Osteocyte (in vitro differentiated cells): ENCODE measurements at regions not wholly inside any gene's neighbourhood (a gene's known extent, or its start where the extent isn't known, plus 50 kb on each side); places are given as distances from the start of the nearest gene placed in this dataset.

Experiments
- DNase-seq: peaks from one replicate; pipeline ENCODE4 v3.0.0; 2021; ENCODE audit warnings: mixed read lengths; ENCODE audit not compliant: unreplicated experiment; ENCODE audit errors: extremely low spot score
- H3K27ac Mint-ChIP-seq: one replicate; pipeline ENCODE4 v1.8.0; 2021; ENCODE audit warnings: mild to moderate bottlenecking, mixed read lengths; ENCODE audit not compliant: unreplicated experiment
- H3K27me3 Mint-ChIP-seq: one replicate; pipeline ENCODE4 v1.8.0; 2021; ENCODE audit warnings: mixed read lengths; ENCODE audit not compliant: unreplicated experiment
- H3K36me3 Mint-ChIP-seq: one replicate; pipeline ENCODE4 v1.8.0; 2021; ENCODE audit warnings: mixed read lengths; ENCODE audit not compliant: unreplicated experiment
- H3K4me1 Mint-ChIP-seq: one replicate; pipeline ENCODE4 v1.8.0; 2021; ENCODE audit warnings: mixed read lengths; ENCODE audit not compliant: unreplicated experiment
- H3K4me3 Mint-ChIP-seq: one replicate; pipeline ENCODE4 v1.8.0; 2021; ENCODE audit warnings: mild to moderate bottlenecking, moderate library complexity, mixed read lengths; ENCODE audit not compliant: unreplicated experiment
- H3K9me3 Mint-ChIP-seq: one replicate; pipeline ENCODE4 v1.8.0; 2021; ENCODE audit warnings: mixed read lengths; ENCODE audit not compliant: unreplicated experiment
- CTCF ChIP-seq: fragments of 200-600 bp; sonication (generic); IDR thresholded peaks from 2 replicates; pipeline ENCODE4 v1.5.0; 2021; ENCODE audit warnings: antibody characterized with exemption, mild to moderate bottlenecking, moderate library complexity

- peaks cover 13% of the 10 kb centered on the region for H3K9me3 Mint-ChIP-seq
These were observed 64.2 kb upstream of the PAM start for GRCh38 chr5:102690910-102691309.

GRCh38 chr5:102691434-102691833 lies 63.7 kb upstream of the PAM start:
- no peak overlapping the region for H3K27ac Mint-ChIP-seq
- H3K4me1 Mint-ChIP-seq, result no peaks in the 10 kb centered on the region
- no peak for DNase-seq
- no peak overlapping the region for H3K4me3 Mint-ChIP-seq
- H3K9me3 Mint-ChIP-seq, result peaks cover 10% of the 10 kb centered on the region
- no peak for TF ChIP-seq CTCF
- no peaks in the 10 kb centered on the region for H3K36me3 Mint-ChIP-seq
- no peaks in the 10 kb centered on the region for H3K27me3 Mint-ChIP-seq

More at GRCh38 chr5:102690910-102691309, 64.2 kb upstream of the PAM start:
- DNase-seq, result no peak
- Mint-ChIP-seq H3K27ac (no peak overlapping the region), H3K4me3 (no peak overlapping the region), H3K27me3 (no peaks in the 10 kb centered on the region), H3K36me3 (no peaks in the 10 kb centered on the region), H3K4me1 (no peaks in the 10 kb centered on the region)
- TF ChIP-seq CTCF, result no peak

- Mint-ChIP-seq H3K9me3 (no peaks in the 10 kb centered on the region), H3K27me3 (no peaks in the 10 kb centered on the region), H3K4me3 (no peak overlapping the region), H3K36me3 (no peaks in the 10 kb centered on the region), H3K4me1 (no peaks in the 10 kb centered on the region), H3K27ac (no peak overlapping the region)
- no peak for DNase-seq
- TF ChIP-seq CTCF, result no peak
These were observed 54.8 kb upstream of the PAM start for GRCh38 chr5:102700120-102700831.

- Mint-ChIP-seq H3K36me3 (no peaks in the 10 kb centered on the region), H3K9me3 (no peaks in the 10 kb centered on the region), H3K4me1 (no peaks in the 10 kb centered on the region), H3K27ac (no peak overlapping the region), H3K4me3 (no peak overlapping the region), H3K27me3 (no peaks in the 10 kb centered on the region)
- no peak for TF ChIP-seq CTCF
- no peak for DNase-seq
These were observed 54.2 kb upstream of the PAM start for GRCh38 chr5:102700916-102701315.

GRCh38 chr5:102701748-102702147 lies 53.4 kb upstream of the PAM start:
- no peak for TF ChIP-seq CTCF
- no peaks in the 10 kb centered on the region for H3K9me3 Mint-ChIP-seq
- H3K36me3 Mint-ChIP-seq, result no peaks in the 10 kb centered on the region
- no peak overlapping the region for H3K4me3 Mint-ChIP-seq
- no peak for DNase-seq
- H3K4me1 Mint-ChIP-seq, result no peaks in the 10 kb centered on the region
- H3K27me3 Mint-ChIP-seq, result no peaks in the 10 kb centered on the region
- H3K27ac Mint-ChIP-seq, result no peak overlapping the region
